AG04450 (cell line): ENCODE measurements at regions not wholly inside any gene's neighbourhood (a gene's known extent, or its start where the extent isn't known, plus 50 kb on each side); places are given as distances from the start of the nearest gene placed in this dataset.

ENCODE experiments used
- CTCF ChIA-PET: fragments of 300-600, 350-600 bp; formaldehyde crosslinking; extraction: SDS; loops from one replicate; lab custom pipeline; 2022; ENCODE audit warnings: antibody characterized with exemption, inconsistent platforms; lab: Charles Lee
- POLR2A ChIA-PET: fragments of 350-600 bp; formaldehyde crosslinking; extraction: SDS; loops from one replicate; lab custom pipeline; 2021; ENCODE audit warnings: antibody characterized with exemption, inconsistent platforms; lab: Yijun Ruan, JAX
- DNase-seq: peaks from one replicate; pipeline ENCODE4 v3.0.0-alpha.2; 2011; ENCODE audit warnings: low read depth, low spot score
- H3K27ac ChIP-seq: one replicate; pipeline ENCODE4 v1.5.1; 2012; ENCODE audit warnings: low read depth, low read length, control low read depth
- H3K27me3 ChIP-seq: one replicate; pipeline ENCODE4 v1.6.0; 2012; ENCODE audit warnings: low read length; ENCODE audit not compliant: control insufficient read depth, insufficient read depth
- H3K4me3 ChIP-seq: 2 replicates; pipeline ENCODE4 v1.5.1; 2011; ENCODE audit warnings: mild to moderate bottlenecking, low read depth, low read length, control low read depth
- H3K9me3 ChIP-seq: 2 replicates; pipeline ENCODE4 v1.5.1; 2012; ENCODE audit warnings: low read length; ENCODE audit not compliant: control insufficient read depth, insufficient read depth
- TF ChIP-seq, protein P1 (sequence below): IDR thresholded peaks from 2 replicates; pipeline ENCODE4 v1.5.1; 2011; ENCODE audit warnings: low read depth, low read length, control low read depth, inconsistent platforms

DNA sequence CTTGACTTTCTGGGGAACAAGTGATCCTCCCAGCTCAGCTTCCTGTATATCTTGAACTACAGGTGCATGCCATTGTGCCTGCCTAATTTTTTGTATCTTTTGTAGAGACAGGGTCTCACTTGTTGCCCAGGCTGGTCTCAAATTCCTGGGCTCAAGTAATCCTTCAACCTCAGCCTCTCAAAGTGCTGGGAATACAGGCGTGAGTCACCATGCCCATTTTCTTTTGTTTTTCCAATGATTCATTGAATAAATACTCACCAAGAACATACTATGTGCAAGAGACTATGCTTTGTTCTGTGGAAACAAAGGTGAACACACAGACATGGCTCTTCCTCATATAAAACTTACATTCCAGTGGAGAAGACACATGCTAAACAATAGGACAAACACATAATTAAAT is 407.8 kb upstream of the DAB1 start:
- CTCF ChIA-PET, result no interaction called here
- Histone ChIP-seq H3K9me3 (no peaks in the 10 kb centered on the region; the same call in 1 of the 2 replicates), H3K27me3 (no peaks in the 10 kb centered on the region), H3K27ac (no peak overlapping the region), H3K4me3 (no peak overlapping the region)
- DNase-seq, result no peak
- POLR2A ChIA-PET, result no interaction called here
- TF ChIP-seq, protein P1, sequence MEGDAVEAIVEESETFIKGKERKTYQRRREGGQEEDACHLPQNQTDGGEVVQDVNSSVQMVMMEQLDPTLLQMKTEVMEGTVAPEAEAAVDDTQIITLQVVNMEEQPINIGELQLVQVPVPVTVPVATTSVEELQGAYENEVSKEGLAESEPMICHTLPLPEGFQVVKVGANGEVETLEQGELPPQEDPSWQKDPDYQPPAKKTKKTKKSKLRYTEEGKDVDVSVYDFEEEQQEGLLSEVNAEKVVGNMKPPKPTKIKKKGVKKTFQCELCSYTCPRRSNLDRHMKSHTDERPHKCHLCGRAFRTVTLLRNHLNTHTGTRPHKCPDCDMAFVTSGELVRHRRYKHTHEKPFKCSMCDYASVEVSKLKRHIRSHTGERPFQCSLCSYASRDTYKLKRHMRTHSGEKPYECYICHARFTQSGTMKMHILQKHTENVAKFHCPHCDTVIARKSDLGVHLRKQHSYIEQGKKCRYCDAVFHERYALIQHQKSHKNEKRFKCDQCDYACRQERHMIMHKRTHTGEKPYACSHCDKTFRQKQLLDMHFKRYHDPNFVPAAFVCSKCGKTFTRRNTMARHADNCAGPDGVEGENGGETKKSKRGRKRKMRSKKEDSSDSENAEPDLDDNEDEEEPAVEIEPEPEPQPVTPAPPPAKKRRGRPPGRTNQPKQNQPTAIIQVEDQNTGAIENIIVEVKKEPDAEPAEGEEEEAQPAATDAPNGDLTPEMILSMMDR, result no peak

DNA sequence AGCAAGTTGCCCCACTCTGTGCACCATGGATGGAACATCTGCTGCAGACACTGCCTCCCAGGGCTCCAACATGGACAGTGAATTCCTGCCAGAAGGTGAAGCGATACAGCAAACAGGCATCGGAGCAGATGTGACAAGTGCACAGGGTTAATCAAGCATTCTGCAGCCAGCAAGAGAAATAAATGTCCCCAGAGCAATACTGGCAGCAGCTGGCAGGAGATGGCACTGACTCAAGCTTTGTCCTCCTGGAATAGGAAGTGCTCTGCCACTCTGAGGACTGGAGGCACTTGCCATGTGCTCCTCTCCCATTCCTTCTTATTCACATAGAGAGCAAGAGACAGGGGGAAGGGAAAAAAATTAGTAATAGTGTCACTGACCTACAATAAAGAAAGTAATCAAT is 402.7 kb upstream of the DAB1 start:
- Histone ChIP-seq H3K27me3 (no peaks in the 10 kb centered on the region), H3K4me3 (no peak overlapping the region), H3K27ac (no peak overlapping the region), H3K9me3 (no peaks in the 10 kb centered on the region; the same call in 1 of the 2 replicates)
- no peak for DNase-seq
- CTCF ChIA-PET, result no interaction called here
- TF ChIP-seq, protein P1, result no peak
- POLR2A ChIA-PET, result no interaction called here

DNA sequence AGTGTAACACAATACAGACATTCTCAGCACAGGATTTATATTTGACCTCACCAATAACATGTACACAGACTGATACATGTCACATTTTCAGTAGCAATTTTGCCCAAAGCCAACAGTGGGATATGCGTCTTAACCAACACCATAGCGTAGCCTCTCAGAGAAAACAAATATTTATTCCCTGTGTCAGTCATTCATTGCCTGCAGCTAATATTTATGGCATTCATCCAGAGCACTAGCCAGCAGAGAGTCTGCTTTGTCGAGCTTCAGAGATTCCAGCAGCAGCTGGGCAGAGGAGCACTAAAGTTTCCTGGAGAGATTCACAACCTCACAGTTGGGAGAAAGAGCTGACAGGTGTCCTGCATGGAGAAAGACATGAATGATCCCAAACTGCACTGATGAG is 400.7 kb upstream of the DAB1 start:
- ChIA-PET CTCF (no interaction called here), POLR2A (no interaction called here)
- no peak for DNase-seq
- no peak overlapping the region for H3K4me3 ChIP-seq
- no peak overlapping the region for H3K27ac ChIP-seq
- TF ChIP-seq, protein P1, result no peak
- no peaks in the 10 kb centered on the region for H3K9me3 ChIP-seq
- H3K27me3 ChIP-seq, result no peaks in the 10 kb centered on the region

DNA sequence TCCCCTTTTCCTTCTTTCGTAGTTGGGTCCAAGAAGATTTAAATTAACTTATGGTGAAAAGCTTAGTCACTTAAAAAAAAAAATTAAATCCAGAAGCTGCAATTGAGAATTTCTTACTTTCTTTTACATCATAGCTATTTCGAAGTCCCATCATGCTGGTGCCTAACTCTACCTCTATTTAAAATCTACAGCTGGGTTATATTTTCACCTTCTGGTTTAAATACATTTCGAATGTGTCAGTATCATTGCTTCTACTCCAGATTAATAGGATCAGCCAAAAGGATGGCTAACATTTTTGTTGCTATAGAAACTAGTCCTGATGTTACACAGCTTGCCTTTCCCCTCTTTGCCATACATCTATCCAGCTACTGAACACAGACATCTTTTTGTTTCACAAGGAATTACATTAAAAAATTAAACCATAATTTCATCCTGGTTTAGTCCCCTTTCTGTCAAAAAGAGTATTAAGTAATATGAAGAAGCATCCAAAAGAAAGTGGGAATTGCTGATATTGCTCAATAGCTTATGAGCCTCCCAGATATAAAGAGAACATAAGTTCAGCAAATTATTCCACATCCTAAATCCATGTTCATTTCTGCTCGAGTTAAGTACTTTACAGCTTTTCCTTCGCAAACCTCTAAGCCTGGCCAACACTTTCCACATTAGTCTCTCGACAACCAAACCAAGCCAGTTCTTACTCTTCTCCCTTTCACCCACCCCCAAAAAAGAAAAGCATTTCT is 396.7 kb upstream of the DAB1 start:
- Histone ChIP-seq H3K9me3 (no peaks in the 10 kb centered on the region), H3K27me3 (no peaks in the 10 kb centered on the region), H3K4me3 (no peak overlapping the region), H3K27ac (no peak overlapping the region)
- no peak for DNase-seq
- TF ChIP-seq, protein P1, result no peak
- ChIA-PET CTCF (no interaction called here), POLR2A (no interaction called here)

DNA sequence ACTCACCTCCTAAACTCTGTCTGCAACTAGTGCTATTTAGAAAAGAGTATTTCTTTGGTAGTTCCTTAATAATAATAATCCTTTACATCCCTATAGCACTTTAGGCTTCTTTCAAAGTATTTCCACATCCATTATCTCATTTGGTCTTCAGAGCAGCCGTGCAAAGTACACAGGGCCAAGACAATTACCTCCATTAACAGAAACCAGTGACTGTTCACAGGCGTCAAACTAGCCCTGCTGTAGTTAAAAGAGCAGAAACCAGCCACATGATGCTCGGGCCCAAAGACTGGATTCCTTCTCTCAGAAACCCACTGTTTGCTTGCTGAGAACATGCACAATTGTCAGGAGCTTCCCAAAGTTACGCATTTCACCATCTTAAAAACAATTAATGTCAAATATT is 396.0 kb upstream of the DAB1 start:
- ChIA-PET POLR2A (no interaction called here), CTCF (no interaction called here)
- no peaks in the 10 kb centered on the region for H3K27me3 ChIP-seq
- H3K27ac ChIP-seq, result no peak overlapping the region
- H3K9me3 ChIP-seq, result no peaks in the 10 kb centered on the region
- DNase-seq, result no peak
- TF ChIP-seq, protein P1, result no peak
- no peak overlapping the region for H3K4me3 ChIP-seq
